Peyer's patch (tissue), 4 donors: ENCODE measurements at regions not wholly inside any gene's neighbourhood (a gene's known extent, or its start where the extent isn't known, plus 50 kb on each side); places are given as distances from the start of the nearest gene placed in this dataset.
A peak's percentile ranks its signal among the peaks of the same experiment; 100 is the strongest.

ENCODE experiments used
- DNase-seq, 3 donors: peaks; one replicate each; pipeline ENCODE4 v3.0.0-alpha.2; 2017 to 2019
- H3K27ac ChIP-seq, 4 donors: fragments of 200-600 bp; sonication (generic); one replicate each; pipeline ENCODE4 v1.5.1; 2016 to 2019
- H3K27me3 ChIP-seq, 2 donors: fragments of 200-600 bp; sonication (generic); one replicate each; pipeline ENCODE4 v1.5.1; 2019
- H3K36me3 ChIP-seq, 3 donors: fragments of 200-600 bp; sonication (generic); one replicate each; pipeline ENCODE4 v1.5.1; 2016 to 2019
- H3K4me1 ChIP-seq, 4 donors: fragments of 200-600 bp; sonication (generic); one replicate each; pipeline ENCODE4 v1.5.1; 2016 to 2019
- H3K4me3 ChIP-seq, 4 donors: fragments of 200-600 bp; sonication (generic); 1 replicate in 3 of 4; 2 replicates in 1 of 4; pipeline ENCODE4 v1.5.1; 2016 to 2019; ENCODE audit warnings: mild to moderate bottlenecking in 1 of 4
- H3K9me3 ChIP-seq, 4 donors: fragments of 200-600 bp; sonication (generic); one replicate each; pipeline ENCODE4 v1.5.1; 2016 to 2019; ENCODE audit warnings: mild to moderate bottlenecking in 1 of 4
- CTCF ChIP-seq, 6 experiments: fragments of 450-650 bp in 4 of 6; fragments of 200-600 bp in 2 of 6; sonication (generic) in 1 of 6; IDR thresholded peaks; one replicate each; pipeline ENCODE4 v1.5.1; 2017 to 2019; ENCODE audit warnings: antibody characterized with exemption in 6 of 6, mild to moderate bottlenecking in 3 of 6, moderate library complexity in 1 of 6
- POLR2A ChIP-seq, 2 donors: fragments of 450-650 bp; IDR thresholded peaks; one replicate each; pipeline ENCODE4 v1.5.1; 2017; ENCODE audit warnings: antibody characterized with exemption in 2 of 2, mild to moderate bottlenecking in 2 of 2, moderate library complexity in 2 of 2

- peak in 1 of 3 donors; percentile 23 for DNase-seq
- no peak overlapping the region for H3K27ac ChIP-seq
- no peak for TF ChIP-seq CTCF (IDR thresholded peaks at IDR 0.05)
- no peak for TF ChIP-seq POLR2A (IDR thresholded peaks at IDR 0.05)
- H3K4me3 ChIP-seq = no peak overlapping the region
- H3K4me1 ChIP-seq = peaks cover 0 to 14% (median 0%) of the 10 kb centered on the region in 4 donors
- no peaks in the 10 kb centered on the region for H3K9me3 ChIP-seq
- H3K36me3 ChIP-seq = no peaks in the 10 kb centered on the region
- H3K27me3 ChIP-seq = no peaks in the 10 kb centered on the region
Measured at GRCh38 chr3:14262867-14263266, 84.2 kb downstream of the LSM3 start.

- peaks cover 0 to 14% (median 0%) of the 10 kb centered on the region in 4 donors for H3K4me1 ChIP-seq
- H3K4me3 ChIP-seq = no peak overlapping the region
- H3K27ac ChIP-seq = no peak overlapping the region
- H3K36me3 ChIP-seq = no peaks in the 10 kb centered on the region
- no peaks in the 10 kb centered on the region for H3K9me3 ChIP-seq
- TF ChIP-seq CTCF (IDR thresholded peaks at IDR 0.05) = no peak
- no peak for TF ChIP-seq POLR2A (IDR thresholded peaks at IDR 0.05)
- no peaks in the 10 kb centered on the region for H3K27me3 ChIP-seq
- peak in 1 of 3 donors; percentile 25 for DNase-seq
Measured at GRCh38 chr3:14263317-14264005, 84.8 kb downstream of the LSM3 start.

GRCh38 chr3:14265246-14265962, 86.8 kb downstream of the LSM3 start:
- TF ChIP-seq POLR2A (IDR thresholded peaks at IDR 0.05) = no peak
- TF ChIP-seq CTCF (IDR thresholded peaks at IDR 0.05) = no peak
- Histone ChIP-seq H3K9me3 (no peaks in the 10 kb centered on the region), H3K36me3 (no peaks in the 10 kb centered on the region), H3K4me3 (no peak overlapping the region), H3K27ac (no peak overlapping the region), H3K27me3 (no peaks in the 10 kb centered on the region), H3K4me1 (peaks cover 0 to 14% (median 0%) of the 10 kb centered on the region in 4 donors)
- peak in 2 of 3 donors; percentile 48 to 60 for DNase-seq

GRCh38 chr3:14266361-14266760, 87.7 kb downstream of the LSM3 start:
- DNase-seq = peak in 1 of 3 donors; percentile 44

GRCh38 chr3:14267976-14268375, 89.4 kb downstream of the LSM3 start:
- Histone ChIP-seq H3K27me3 (no peaks in the 10 kb centered on the region), H3K4me1 (peaks cover 0 to 9% (median 0%) of the 10 kb centered on the region in 4 donors), H3K9me3 (no peaks in the 10 kb centered on the region), H3K27ac (no peak overlapping the region), H3K4me3 (no peak overlapping the region), H3K36me3 (no peaks in the 10 kb centered on the region)
- no peak for TF ChIP-seq POLR2A (IDR thresholded peaks at IDR 0.05)
- no peak for TF ChIP-seq CTCF (IDR thresholded peaks at IDR 0.05)
- peak in 1 of 3 donors; percentile 44 for DNase-seq

More at GRCh38 chr3:14266361-14266760, 87.7 kb downstream of the LSM3 start:
- Histone ChIP-seq H3K4me3 (no peak overlapping the region), H3K9me3 (no peaks in the 10 kb centered on the region), H3K4me1 (peaks cover 0 to 12% (median 0%) of the 10 kb centered on the region in 4 donors), H3K27me3 (no peaks in the 10 kb centered on the region), H3K36me3 (no peaks in the 10 kb centered on the region), H3K27ac (no peak overlapping the region)
- TF ChIP-seq POLR2A (IDR thresholded peaks at IDR 0.05) (no peak), CTCF (IDR thresholded peaks at IDR 0.05) (no peak)
